ENCODE measurements at regions not wholly inside any gene's neighbourhood (a gene's known extent, or its start where the extent isn't known, plus 50 kb on each side); places are given as distances from the start of the nearest gene placed in this dataset.

DNA sequence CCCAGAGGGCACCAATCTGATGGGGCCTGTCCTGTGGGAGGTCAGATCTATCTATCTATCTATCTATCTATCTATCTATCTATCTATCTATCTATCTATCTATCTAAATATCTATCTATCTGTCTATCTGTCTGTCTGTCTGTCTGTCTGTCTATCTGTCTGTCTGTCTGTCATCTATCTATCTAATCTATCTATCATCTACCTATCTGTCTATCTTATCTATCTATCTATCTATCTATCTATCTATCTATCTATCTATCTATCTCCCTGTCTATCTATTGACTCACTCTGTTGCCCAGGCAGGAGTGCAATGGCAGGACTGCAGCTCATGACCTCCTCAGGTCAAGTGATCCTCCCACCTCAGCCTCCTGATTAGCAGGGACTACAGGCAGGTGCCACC lies 155.7 kb upstream of the STX18 start:
- intact Hi-C loops (cut with DNase I), result loop anchor here in 1 of 4 donors (10.0 kb wide), 1 partner anchor 147 kb away; no protein-coding TSS in a partner anchor
- no peak overlapping the region for H3K27ac ChIP-seq
- no peaks in the 10 kb centered on the region for H3K36me3 ChIP-seq
- DNase-seq, result no peak
- TF ChIP-seq EP300 (IDR thresholded peaks at IDR 0.05) (no peak), POLR2A (IDR thresholded peaks at IDR 0.05) (no peak)
- TF ChIP-seq, protein P1, sequence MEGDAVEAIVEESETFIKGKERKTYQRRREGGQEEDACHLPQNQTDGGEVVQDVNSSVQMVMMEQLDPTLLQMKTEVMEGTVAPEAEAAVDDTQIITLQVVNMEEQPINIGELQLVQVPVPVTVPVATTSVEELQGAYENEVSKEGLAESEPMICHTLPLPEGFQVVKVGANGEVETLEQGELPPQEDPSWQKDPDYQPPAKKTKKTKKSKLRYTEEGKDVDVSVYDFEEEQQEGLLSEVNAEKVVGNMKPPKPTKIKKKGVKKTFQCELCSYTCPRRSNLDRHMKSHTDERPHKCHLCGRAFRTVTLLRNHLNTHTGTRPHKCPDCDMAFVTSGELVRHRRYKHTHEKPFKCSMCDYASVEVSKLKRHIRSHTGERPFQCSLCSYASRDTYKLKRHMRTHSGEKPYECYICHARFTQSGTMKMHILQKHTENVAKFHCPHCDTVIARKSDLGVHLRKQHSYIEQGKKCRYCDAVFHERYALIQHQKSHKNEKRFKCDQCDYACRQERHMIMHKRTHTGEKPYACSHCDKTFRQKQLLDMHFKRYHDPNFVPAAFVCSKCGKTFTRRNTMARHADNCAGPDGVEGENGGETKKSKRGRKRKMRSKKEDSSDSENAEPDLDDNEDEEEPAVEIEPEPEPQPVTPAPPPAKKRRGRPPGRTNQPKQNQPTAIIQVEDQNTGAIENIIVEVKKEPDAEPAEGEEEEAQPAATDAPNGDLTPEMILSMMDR (IDR thresholded peaks at IDR 0.05), result no peak
- H3K9me3 ChIP-seq, result no peaks in the 10 kb centered on the region
- peaks cover 7% of the 10 kb centered on the region for H3K4me1 ChIP-seq (ENCODE audit: insufficient read depth)
- H3K4me3 ChIP-seq, result no peak overlapping the region
- H3K27me3 ChIP-seq, result no peaks in the 10 kb centered on the region

DNA sequence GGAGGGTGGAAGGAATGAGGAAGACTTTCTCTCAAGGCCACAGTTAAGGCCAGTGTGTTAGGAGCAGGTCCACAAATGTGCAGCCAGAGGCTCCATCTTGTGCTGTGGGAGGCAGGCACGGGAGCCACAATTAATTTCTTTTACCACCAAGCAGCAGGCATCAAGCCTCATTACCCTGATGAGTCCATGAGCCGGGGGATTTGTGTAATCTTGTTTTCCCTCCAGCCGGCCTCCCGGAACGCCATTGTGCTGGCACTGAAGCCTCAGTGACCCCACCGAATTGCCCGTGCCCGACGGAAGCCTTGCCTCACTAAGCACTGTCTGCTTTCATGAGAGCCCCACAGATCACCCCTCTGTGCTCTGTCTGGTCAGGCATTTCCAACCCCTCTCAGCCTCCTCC lies 154.7 kb upstream of the STX18 start:
- no peaks in the 10 kb centered on the region for H3K27me3 ChIP-seq
- intact Hi-C loops (cut with DNase I), result loop anchor here in 1 of 4 donors (10.0 kb wide), 1 partner anchor 148 kb away; no protein-coding TSS in a partner anchor
- H3K4me3 ChIP-seq, result no peak overlapping the region
- 85 to 92% (median 90%) methylated on average over 9 of the region's 9 CpGs for WGBS, 3 donors
- H3K27ac ChIP-seq, result no peak overlapping the region
- H3K9me3 ChIP-seq, result no peaks in the 10 kb centered on the region
- H3K36me3 ChIP-seq, result no peaks in the 10 kb centered on the region
- H3K4me1 ChIP-seq (ENCODE audit: insufficient read depth), result peaks cover 7% of the 10 kb centered on the region
- TF ChIP-seq EP300 (IDR thresholded peaks at IDR 0.05) (no peak), POLR2A (IDR thresholded peaks at IDR 0.05) (no peak)
- TF ChIP-seq, protein P1 (IDR thresholded peaks at IDR 0.05), result no peak
- DNase-seq, result no peak

DNA sequence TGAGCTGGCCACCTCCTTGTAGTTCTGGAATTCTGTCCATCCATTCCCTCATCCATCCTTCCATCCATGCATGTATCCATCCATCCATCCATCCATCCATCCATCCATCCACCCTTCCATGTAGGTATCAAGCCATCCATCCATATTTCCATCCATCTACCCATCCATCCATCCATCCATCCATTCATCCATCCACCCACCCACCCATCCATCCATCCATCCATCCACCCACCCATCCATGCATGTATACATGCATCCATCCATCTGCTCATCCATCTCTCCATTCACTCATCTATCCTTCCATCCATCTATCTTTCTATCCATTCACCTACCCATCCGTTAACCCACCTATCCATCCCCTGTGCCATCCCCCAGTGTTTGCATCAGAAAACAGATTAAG lies 153.6 kb upstream of the STX18 start:
- TF ChIP-seq EP300 (IDR thresholded peaks at IDR 0.05), result no peak
- TF ChIP-seq, protein P1 (IDR thresholded peaks at IDR 0.05), result no peak
- no peak for TF ChIP-seq POLR2A (IDR thresholded peaks at IDR 0.05)
- intact Hi-C loops (cut with DNase I), result loop anchor here in 1 of 4 donors (10.0 kb wide), 1 partner anchor 149 kb away; no protein-coding TSS in a partner anchor
- DNase-seq, result no peak
- WGBS, 3 donors, result 93 to 100% (median 100%) methylated on average over 1 of the region's 1 CpG
- Histone ChIP-seq H3K27me3 (no peaks in the 10 kb centered on the region), H3K4me1 (ENCODE audit: insufficient read depth) (peaks cover 7% of the 10 kb centered on the region), H3K27ac (no peak overlapping the region), H3K9me3 (no peaks in the 10 kb centered on the region), H3K36me3 (no peaks in the 10 kb centered on the region), H3K4me3 (no peak overlapping the region)

DNA sequence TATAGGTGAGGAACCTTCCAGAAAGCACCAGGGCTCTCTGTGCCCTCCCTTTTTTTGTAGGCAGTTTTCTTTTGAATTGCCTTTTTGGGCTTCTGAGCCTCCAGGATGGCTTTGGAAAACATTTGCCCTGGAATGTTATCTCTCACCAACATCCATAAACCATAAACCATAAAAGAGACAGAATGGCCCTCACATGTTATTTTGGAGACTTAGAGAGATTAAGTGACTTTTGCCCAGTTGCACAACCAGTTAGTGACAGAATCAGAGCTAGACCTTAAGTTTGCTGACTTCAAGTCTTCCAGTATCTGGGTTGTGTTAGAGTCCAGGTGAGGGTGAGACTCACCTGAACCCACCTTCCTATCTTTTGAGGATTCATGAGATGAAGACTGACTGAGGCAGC lies 153.0 kb upstream of the STX18 start:
- H3K27ac ChIP-seq, result no peak overlapping the region

More for the DNA sequence above, 153.0 kb upstream of the STX18 start:
- Histone ChIP-seq H3K4me3 (no peak overlapping the region), H3K27me3 (no peaks in the 10 kb centered on the region), H3K9me3 (no peaks in the 10 kb centered on the region), H3K36me3 (no peaks in the 10 kb centered on the region), H3K4me1 (ENCODE audit: insufficient read depth) (peaks cover 7% of the 10 kb centered on the region)
- TF ChIP-seq, protein P1 (IDR thresholded peaks at IDR 0.05), result no peak
- TF ChIP-seq EP300 (IDR thresholded peaks at IDR 0.05), result no peak
- no peak for TF ChIP-seq POLR2A (IDR thresholded peaks at IDR 0.05)
- no peak for DNase-seq
- intact Hi-C loops (cut with DNase I), result loop anchor here in 1 of 4 donors (10.0 kb wide), 1 partner anchor 150 kb away; no protein-coding TSS in a partner anchor

Data from ovary (tissue), 7 donors.